ENCODE measurements at regions not wholly inside any gene's neighbourhood (a gene's known extent, or its start where the extent isn't known, plus 50 kb on each side); places are given as distances from the start of the nearest gene placed in this dataset.

DNA sequence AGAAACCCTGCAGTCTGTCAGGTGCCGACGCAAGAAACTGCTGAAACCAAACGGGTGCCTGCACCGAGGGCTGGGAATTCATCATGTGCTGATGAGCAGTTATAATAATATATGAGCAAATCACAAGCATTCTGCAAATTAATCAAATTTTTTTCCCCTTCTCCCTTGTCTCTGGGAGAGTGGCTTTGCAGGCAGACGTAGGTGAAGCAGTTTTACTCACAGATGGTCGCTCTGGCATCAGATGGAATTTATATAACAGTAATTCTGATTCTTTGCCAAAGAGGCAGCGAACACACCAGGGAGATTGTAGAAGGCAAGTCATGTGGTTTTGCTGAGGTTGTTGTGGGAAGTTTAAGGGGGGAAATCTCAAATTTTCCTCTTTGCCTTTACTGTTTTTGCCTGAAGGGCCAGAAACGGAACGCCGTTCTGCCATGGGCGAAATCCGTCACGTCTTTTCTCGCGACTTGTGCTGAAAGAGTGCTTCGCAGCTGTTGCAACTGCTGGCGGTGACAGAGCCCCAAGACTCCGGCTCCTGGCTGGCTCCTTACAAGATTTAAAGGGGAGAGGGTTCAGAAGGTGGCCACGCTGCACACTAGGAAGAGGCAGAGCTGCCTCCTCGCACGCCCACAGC, 320.1 kb downstream of the ZNF536 start:
- no peaks in the 10 kb centered on the region for H3K79me2 ChIP-seq (ENCODE audit: insufficient read depth, low read depth, low read length)
- ChIA-PET CTCF (ENCODE audit: unreplicated experiment) (no interaction called here), POLR2A (no interaction called here)
- BruUV-seq (replicated peaks): no TSS peak
- H3K36me3 ChIP-seq (ENCODE audit: insufficient read depth, low read length): no peaks in the 10 kb centered on the region
- H3K9me3 ChIP-seq (ENCODE audit: low read length): no peaks in the 10 kb centered on the region
- H3K9me2 ChIP-seq (ENCODE audit: insufficient read depth, low read length): no peaks in the 10 kb centered on the region
- H3K4me3 ChIP-seq (ENCODE audit: low read depth, low read length, poor library complexity, severe bottlenecking): no peak overlapping the region
- no peak overlapping the region for H3K27ac ChIP-seq (ENCODE audit: low read depth, low read length, poor library complexity, severe bottlenecking)
- DNase-seq (ENCODE audit: low spot score): no peak
- no peaks in the 10 kb centered on the region for H3K4me1 ChIP-seq (ENCODE audit: insufficient read depth, low read length, poor library complexity, severe bottlenecking)
- H3K4me2 ChIP-seq (ENCODE audit: low read length): no peak overlapping the region
- TF ChIP-seq, protein P1, sequence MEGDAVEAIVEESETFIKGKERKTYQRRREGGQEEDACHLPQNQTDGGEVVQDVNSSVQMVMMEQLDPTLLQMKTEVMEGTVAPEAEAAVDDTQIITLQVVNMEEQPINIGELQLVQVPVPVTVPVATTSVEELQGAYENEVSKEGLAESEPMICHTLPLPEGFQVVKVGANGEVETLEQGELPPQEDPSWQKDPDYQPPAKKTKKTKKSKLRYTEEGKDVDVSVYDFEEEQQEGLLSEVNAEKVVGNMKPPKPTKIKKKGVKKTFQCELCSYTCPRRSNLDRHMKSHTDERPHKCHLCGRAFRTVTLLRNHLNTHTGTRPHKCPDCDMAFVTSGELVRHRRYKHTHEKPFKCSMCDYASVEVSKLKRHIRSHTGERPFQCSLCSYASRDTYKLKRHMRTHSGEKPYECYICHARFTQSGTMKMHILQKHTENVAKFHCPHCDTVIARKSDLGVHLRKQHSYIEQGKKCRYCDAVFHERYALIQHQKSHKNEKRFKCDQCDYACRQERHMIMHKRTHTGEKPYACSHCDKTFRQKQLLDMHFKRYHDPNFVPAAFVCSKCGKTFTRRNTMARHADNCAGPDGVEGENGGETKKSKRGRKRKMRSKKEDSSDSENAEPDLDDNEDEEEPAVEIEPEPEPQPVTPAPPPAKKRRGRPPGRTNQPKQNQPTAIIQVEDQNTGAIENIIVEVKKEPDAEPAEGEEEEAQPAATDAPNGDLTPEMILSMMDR (conservative IDR thresholded peaks at IDR 0.05; ENCODE audit: low read length): no peak
- no peak for TF ChIP-seq EZH2phosphoT487 (IDR thresholded peaks at IDR 0.05; ENCODE audit: borderline replicate concordance, low read depth, low read length)
- H2AFZ ChIP-seq (ENCODE audit: low read length): no peak overlapping the region
- intact Hi-C loops (cut with micrococcal nuclease; ENCODE audit: unreplicated experiment): no loop called here
- no peaks in the 10 kb centered on the region for H4K20me1 ChIP-seq (ENCODE audit: insufficient read depth, low read length)

DNA sequence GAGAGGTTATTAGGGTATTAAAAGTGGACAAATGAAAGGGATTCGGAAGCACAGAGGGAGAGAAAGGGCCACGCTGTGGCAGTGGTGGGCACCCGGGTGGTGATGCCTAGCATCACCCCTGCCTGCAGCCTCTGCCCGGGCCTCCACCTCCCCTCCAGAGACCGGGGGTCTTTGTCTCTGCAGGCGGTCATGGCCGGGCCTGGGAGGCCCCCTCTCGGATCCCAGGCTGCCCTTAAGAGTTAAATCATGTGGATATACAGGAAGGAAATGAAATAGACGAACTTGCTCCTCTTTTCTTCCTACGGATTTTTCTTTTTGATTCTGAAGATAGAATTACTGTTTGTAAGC, 319.6 kb downstream of the ZNF536 start:
- H3K9me3 ChIP-seq (ENCODE audit: low read length): no peaks in the 10 kb centered on the region
- TF ChIP-seq, protein P1 (conservative IDR thresholded peaks at IDR 0.05; ENCODE audit: low read length): no peak
- no peak for TF ChIP-seq EZH2phosphoT487 (IDR thresholded peaks at IDR 0.05; ENCODE audit: borderline replicate concordance, low read depth, low read length)

DNA sequence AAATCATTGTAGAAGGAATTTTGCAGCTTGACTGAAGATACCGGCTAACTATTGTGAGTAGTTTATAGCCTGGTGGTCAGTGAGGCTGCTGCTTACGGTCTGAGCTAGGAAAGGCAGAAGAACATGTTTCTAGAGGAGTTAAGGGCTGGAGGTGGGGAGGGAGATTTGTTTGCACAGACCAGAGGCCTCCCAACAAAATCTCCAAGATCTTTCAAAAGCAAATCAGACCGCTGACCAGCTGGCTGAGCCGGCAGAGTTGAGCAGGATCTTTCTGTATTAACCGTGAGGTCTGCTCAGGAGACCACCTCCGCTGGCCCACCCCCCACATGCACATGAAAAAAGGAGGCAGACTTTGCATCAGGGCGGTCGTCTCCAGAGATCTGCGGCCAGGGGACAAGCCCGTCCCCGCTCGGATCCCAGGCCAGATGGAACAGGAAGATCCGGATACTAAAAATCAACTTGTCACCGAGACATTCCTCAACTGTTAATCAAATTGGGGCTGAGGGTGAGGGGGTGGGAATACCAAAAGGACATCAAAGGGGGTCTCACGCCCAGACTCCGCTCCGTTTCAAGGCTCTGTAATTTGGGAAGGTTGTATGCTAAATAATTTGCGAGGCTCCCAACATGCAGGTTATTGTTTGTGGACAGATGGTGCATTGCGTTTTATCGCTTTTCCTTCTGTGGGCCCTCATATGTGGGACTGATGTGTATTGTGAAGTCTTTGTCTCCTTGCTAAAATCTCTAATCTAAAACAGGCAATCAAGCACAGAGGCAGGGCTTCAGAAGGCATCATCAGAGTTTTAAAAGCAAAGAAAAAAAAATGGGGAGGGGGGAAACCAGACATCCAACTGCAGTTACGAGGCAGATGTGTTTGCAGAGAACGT, 319.0 kb downstream of the ZNF536 start:
- H3K36me3 ChIP-seq (ENCODE audit: insufficient read depth, low read length): no peaks in the 10 kb centered on the region
- DNase-seq (ENCODE audit: low spot score): no peak
- H3K9me3 ChIP-seq (ENCODE audit: low read length): no peaks in the 10 kb centered on the region
- no peak overlapping the region for H2AFZ ChIP-seq (ENCODE audit: low read length)
- H3K9me2 ChIP-seq (ENCODE audit: insufficient read depth, low read length): no peaks in the 10 kb centered on the region
- H3K27ac ChIP-seq (ENCODE audit: low read depth, low read length, poor library complexity, severe bottlenecking): no peak overlapping the region
- CTCF ChIA-PET (ENCODE audit: unreplicated experiment): no interaction called here
- no peak overlapping the region for H3K4me2 ChIP-seq (ENCODE audit: low read length)
- H3K4me1 ChIP-seq (ENCODE audit: insufficient read depth, low read length, poor library complexity, severe bottlenecking): no peaks in the 10 kb centered on the region
- H3K4me3 ChIP-seq (ENCODE audit: low read depth, low read length, poor library complexity, severe bottlenecking): no peak overlapping the region
- TF ChIP-seq EZH2phosphoT487 (IDR thresholded peaks at IDR 0.05; ENCODE audit: borderline replicate concordance, low read depth, low read length): no peak
- TF ChIP-seq, protein P1 (conservative IDR thresholded peaks at IDR 0.05; ENCODE audit: low read length): no peak
- no peaks in the 10 kb centered on the region for H3K79me2 ChIP-seq (ENCODE audit: insufficient read depth, low read depth, low read length)
- no TSS peak for BruUV-seq (replicated peaks)
- no peaks in the 10 kb centered on the region for H4K20me1 ChIP-seq (ENCODE audit: insufficient read depth, low read length)
- intact Hi-C loops (cut with micrococcal nuclease; ENCODE audit: unreplicated experiment): no loop called here
- POLR2A ChIA-PET: interaction anchor here (0.6 kb wide), 1 partner anchor 1328 kb away, joined by 3 read pairs; no protein-coding TSS in a partner anchor

More for the DNA sequence above, 319.6 kb downstream of the ZNF536 start:
- Histone ChIP-seq H4K20me1 (ENCODE audit: insufficient read depth, low read length) (no peaks in the 10 kb centered on the region), H2AFZ (ENCODE audit: low read length) (no peak overlapping the region), H3K4me1 (ENCODE audit: insufficient read depth, low read length, poor library complexity, severe bottlenecking) (no peaks in the 10 kb centered on the region), H3K27ac (ENCODE audit: low read depth, low read length, poor library complexity, severe bottlenecking) (no peak overlapping the region), H3K36me3 (ENCODE audit: insufficient read depth, low read length) (no peaks in the 10 kb centered on the region), H3K4me2 (ENCODE audit: low read length) (no peak overlapping the region), H3K9me2 (ENCODE audit: insufficient read depth, low read length) (no peaks in the 10 kb centered on the region), H3K79me2 (ENCODE audit: insufficient read depth, low read depth, low read length) (no peaks in the 10 kb centered on the region), H3K4me3 (ENCODE audit: low read depth, low read length, poor library complexity, severe bottlenecking) (no peak overlapping the region)
- ChIA-PET CTCF (ENCODE audit: unreplicated experiment) (no interaction called here), POLR2A (no interaction called here)
- intact Hi-C loops (cut with micrococcal nuclease; ENCODE audit: unreplicated experiment): no loop called here
- BruUV-seq (replicated peaks): no TSS peak
- no peak for DNase-seq (ENCODE audit: low spot score)
